HG02870 (cell line): ENCODE measurements at regions not wholly inside any gene's neighbourhood (a gene's known extent, or its start where the extent isn't known, plus 50 kb on each side); places are given as distances from the start of the nearest gene placed in this dataset.
"Not testable (repeated sequence)": the region's sequence is repeated elsewhere in the genome, so short reads cannot be mapped to it uniquely, and the experiment has no call there.

ENCODE experiments used
- ATAC-seq: cut with Tn5 transposase; IDR thresholded peaks from one replicate; pipeline ENCODE4 v1.9.1; 2021; ENCODE audit warnings: mild to moderate bottlenecking, moderate library complexity; ENCODE audit not compliant: unreplicated experiment

DNA sequence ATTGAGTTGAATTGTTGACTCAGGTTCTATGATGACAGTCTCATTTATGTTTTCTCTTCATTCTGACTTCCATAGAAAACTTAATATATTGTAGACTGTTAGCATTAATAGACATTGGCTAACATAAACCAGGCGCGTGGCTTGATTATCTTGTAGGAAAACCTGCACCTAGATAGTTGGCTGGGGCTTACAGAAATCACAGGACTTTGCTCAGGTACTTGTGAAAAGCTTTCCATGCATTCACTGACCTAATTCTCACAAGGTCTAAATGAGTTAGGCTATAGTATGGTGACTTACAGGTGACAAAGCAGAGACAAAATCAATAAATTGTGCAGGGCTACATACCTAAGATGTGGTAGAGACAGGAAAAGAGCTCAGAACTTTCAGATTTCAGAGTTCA is 212.8 kb downstream of the GPAT3 start:
- no peak for ATAC-seq

DNA sequence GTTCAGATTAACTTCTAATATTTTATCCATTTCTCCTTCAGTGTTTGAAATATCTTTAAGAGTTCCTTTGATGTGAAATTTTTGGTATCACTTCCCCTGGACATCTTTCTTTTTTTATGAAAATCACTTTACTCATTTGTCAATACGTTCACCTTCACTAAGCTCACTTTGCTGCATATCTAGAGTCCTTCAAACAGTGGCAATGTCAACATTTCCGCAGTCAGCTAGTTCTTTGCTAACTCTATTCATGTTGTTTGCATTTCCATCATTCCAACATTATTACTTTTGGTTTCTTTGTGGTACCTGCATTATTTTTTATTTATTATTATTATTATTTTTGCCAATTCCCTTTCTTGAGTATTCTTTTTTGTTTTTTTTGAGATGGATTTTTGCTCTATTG is 203.0 kb downstream of the GPAT3 start:
- no peak for ATAC-seq

DNA sequence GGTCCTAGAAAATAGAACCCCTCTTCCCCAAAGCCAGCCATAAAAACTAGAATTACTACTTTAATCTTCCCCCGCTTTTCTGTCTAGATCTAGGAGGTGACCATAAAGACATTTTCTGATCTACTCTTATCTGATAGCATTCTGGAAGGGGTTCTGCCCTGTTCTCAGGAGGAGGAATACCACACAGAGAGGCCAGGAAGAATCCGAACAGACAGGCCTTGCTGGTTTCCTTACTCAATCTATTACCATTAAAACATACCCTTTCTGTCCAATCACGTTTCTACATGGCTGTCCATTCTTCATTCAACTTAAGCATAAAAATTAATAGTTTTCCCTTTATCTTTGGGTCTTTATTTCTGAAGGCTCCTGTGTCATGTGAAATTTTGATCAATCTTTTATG is 198.7 kb downstream of the GPAT3 start:
- no peak for ATAC-seq

DNA sequence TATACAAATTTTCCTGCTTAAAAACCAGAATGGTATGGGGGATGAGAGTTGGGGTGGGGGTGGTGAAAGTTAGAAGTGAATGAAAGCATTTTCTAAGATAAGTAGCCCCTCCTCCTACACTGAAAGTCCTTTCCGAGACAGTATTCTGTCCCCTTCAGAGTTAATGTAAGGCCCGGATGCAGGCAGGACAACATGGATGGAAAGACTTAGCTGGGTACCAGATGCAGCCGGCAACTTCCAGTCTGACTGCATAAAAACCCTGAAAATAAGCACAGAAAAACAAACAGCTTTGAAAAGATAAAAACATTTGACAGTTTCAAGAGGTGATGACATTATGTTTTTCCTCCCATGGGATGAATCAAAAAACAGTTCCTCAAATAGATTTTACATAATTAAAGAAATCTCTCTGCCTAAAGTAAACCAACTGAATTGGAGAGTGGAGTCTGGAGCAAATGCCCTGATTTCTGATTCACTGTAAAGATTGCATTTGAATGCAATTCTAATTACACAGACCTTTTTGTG is 196.3 kb downstream of the GPAT3 start:
- no peak for ATAC-seq

DNA sequence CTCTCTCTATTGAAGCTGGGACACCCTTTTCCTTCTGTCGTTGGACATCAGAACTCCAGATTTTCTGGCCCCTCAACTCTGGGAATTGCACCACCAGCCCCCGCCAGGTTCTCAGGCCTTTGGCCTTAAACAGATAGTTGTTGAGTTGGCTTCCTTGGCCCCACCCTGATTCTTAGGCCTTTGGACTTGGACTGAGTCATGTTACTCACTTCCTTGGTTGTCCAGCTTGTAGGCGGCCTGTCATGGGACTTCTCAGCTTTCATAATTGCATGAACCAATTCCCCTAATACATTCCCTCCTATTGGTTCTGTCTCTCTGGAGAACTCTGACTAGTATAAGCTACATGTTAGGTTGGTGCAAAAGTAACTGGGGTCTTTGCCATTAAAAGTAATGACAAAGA is 195.7 kb downstream of the GPAT3 start:
- no peak for ATAC-seq

DNA sequence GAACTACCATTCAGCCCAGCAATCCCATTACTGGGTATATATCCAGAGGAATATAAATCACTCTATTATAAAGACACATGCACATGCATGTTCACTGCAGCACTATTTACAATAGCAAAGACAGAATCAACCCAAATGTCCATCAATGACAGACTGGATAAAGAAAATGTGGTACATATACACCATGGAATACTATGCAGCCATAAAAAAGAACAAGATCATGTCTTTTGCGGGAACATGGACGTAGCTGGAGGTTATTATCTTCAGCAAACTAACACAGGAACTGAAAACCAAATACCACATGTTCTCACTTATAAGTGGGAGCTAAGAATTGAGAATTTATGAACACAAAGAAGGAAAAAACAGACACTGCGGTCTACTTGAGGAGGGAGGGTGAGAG is 195.1 kb downstream of the GPAT3 start:
- ATAC-seq = not testable (repeated sequence)

DNA sequence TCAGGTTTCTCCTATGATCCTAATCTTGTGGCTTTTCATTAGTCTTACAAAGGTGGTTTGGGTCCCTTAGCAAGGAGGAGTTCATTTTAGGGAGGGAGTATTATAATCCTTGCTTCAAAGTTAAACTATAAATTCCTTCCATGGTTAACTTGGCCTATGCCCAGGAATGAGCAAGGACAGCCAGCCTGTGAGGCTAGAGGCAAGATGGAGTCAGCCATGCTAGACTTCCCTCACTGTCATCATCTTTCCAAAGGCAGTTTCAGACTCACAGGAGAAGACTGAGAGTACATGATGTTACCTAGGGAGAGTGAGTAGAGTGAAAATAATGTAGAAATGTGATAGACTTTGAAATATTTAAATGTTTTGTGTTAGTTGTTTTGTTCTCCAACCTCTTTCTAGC is 192.3 kb downstream of the GPAT3 start:
- no peak for ATAC-seq

DNA sequence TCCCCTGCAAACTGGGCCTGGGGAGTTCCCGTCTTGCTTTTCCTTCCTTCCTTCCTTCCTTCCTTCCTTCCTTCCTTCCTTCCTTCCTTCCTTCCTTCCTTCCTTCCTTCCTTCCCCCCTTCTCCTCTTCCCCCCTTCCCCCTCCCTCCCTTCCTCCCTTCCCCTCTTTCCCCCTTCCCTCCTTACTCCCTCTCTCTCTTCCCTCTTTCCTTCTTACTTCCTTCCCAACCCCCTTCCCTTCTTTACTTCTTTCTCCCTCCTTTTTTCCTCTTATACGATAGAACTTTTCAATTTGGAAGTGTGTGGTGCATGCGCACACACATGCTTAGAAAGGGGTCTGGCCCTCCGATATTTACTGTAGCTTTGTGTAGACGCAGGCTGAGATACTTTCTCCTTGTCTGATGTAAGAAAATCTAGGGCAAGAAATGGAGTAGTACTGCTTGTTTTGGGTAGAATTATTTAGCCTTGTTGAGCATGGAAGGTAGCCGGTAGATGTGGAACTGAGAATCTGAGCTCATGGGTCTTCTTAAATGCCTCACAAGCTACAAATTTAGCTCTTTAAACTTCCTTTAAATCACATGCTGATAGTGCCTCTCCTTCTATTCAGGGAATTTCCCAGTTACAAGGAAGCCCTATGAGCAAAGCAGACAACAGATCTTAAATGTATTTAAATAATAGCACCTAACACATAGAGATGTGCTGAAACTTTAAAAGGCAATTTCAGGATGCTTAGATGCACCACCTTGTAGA is 189.6 kb downstream of the GPAT3 start:
- ATAC-seq = no peak

DNA sequence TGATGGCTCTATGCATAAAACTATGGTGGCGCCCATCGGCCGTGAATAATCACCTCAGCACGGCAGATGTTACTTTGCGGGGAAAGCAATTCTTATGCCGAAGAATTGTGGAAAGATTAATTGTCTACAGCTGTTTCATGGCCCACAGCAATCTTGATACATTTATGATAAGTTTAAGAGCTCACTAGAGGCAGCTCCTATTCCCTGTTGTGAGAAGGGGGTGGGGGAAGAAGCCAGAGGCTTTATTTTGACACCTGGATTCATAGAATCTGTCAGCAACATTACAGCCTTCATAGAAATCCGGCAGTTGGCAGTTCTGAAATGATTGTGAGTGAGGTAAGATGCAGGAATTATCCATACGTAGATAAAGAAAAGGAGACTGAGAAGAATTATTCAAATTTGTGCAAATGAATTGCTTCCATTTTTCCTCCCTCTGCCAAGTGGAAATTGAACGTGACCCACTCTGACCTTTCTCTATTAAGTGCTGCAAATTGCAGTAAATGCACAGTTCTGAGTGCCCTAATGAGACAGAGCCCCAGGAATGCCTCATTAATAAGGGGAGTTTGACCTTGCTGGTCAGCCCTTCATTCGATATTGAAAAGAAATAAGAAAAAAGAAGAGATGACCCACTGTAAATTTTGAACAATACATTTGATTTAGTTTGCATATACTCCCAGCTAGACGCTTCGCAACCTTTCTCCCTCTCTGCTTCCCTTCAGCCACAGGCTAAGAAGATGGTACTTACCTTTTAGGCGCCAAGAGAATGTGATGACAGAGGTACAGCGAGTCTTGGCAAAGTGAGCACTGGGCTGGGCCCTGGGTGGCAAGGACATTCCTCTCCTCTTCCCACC is 188.8 kb downstream of the GPAT3 start:
- ATAC-seq = no peak

DNA sequence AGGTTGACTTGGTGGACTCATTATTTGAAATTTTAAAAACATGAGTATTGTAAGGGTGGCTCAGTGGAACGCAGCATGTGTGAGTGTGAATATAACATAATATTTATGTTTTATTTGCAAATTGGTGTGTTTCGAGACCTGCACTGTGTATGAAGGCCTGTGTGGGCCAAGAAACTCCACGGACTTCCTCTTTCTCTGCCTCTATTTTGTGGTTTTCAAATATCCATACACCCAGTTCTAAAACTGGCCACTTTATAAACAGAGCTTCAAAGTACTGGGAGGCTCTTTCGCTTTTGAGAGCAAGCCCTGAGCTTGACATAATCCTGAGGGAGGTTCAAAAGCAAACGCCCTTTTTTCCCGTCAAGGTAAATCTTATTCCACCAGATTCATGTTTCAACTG is 187.7 kb downstream of the GPAT3 start:
- no peak for ATAC-seq

DNA sequence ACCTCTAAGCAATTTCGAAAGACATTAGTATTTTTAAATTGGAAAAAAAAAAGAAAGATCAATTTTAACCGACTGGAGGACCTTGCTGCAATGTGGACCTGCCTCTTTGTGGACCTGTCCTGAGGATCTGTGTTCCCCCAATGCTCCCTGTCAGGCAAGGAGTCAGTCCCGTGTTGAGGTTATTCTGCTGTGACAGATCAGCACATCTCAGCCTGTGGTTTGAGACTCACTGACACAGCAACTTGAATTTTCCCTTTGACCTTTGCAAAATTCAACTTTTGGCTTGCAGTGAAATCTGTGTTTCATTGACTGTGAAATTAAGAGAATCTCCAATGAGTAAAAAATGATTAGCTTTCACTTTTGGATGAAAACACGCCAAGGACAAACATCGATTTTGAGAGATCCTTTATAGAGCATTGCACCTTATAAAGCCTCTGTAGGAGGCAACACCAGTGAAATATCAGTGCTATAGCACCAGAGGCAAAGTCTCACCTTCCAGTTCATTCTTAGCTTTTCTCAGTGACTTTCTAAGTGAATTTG is 186.9 kb downstream of the GPAT3 start:
- ATAC-seq = no peak

DNA sequence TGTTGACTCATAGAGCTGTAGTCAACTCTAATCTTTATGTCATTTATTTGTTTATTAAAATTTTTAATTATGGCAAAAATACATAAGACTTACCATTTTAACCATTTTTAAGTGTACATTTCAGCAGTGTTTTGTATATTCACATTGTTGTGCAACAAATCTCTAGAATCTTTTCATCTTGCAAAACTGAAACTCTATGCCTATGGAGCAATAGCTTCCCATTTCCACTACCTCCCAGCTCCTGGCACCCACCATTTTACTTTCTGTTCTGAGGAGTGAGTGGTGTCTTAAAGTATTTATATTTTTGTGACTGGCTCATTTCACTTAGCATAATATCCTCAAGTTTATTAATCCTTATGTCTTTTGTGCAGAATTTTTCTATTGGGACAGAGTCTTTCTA is 181.0 kb downstream of the GPAT3 start:
- no peak for ATAC-seq

DNA sequence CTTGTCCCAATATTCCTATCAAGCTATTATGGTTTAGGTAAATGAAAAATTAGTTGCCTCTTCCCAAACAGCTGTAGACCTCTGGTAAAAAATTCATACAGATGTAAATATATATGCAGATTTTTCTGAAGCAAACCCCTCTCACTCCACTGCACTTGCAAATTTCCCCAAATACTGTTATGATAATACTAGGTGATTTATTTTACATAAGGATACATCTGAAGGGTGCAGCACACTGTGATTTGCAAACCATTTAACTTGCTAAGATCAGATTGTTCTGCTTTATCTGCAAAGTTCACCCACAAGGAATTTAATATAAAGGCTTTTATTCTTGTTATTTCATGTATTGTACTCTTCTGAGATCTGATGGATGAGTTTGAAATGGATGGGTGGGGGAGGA is 177.0 kb downstream of the GPAT3 start:
- ATAC-seq = no peak

DNA sequence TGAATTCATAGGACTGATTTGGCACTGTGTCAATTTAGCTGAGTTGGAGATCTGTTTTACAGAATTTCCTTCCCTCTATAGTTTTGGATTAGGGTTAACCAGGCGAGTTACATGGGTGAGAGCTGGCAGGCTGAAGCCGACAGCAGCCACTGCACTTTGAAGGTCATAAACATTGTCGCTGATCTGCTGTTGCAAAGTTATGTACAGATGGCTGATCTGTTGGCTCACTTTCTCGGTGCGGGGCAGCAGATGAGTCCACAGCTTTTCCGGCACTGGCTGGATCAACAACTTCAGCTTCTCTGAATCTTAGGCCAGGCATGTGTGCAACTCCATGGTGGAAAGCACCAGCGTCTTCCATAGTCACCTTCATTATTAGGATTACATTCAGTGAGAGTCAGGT is 173.7 kb downstream of the GPAT3 start:
- no peak for ATAC-seq

DNA sequence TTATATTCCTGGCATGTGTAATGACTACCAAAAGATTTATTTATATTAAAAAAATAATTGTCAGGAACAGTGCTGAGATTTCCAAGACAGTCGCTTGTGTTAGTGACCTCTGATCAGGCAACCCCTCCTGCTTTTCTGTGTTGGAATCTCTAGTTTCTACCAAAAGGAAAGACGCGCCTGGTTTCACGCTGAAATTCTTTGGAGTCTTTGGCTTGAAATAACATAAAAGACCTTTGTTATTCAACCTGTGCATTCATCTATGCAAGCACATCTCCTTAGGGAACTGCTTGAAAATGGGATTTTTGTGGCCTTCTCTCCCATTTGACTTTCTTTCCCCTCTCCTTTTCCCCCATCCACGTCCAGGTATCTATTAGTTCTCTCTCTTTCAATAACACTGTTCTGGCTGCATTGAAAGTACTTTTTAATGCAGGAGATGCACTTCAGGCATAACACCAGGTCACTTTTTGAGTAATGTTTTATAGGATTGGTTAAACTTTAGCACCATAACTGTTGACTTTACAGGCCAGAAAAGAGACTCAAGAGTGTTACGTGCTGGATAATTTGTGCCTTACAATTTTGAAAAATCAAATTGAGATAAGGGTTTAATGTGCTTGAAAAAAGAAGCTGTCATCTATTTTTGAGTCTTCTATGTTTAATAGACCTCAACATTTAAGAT is 172.7 kb downstream of the GPAT3 start:
- no peak for ATAC-seq

DNA sequence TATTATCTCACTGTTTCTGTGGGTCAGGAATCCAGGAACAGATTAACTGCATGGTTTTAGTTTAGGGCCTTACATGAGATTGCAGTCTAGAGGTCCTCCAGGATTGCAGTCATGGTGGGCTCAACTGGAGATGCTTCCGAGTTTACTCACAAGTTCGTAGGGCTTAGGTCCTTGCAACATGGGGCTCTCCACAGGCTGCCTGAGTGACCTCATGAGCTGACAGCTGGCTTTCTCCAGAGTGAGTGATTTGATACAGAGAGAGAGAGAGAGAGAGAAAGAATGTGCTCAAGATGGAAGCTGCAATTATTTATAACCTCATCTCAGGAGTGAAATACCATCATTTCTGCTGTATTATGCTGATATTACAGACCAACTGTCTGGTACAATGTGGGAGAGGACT is 168.9 kb downstream of the GPAT3 start:
- no peak for ATAC-seq

DNA sequence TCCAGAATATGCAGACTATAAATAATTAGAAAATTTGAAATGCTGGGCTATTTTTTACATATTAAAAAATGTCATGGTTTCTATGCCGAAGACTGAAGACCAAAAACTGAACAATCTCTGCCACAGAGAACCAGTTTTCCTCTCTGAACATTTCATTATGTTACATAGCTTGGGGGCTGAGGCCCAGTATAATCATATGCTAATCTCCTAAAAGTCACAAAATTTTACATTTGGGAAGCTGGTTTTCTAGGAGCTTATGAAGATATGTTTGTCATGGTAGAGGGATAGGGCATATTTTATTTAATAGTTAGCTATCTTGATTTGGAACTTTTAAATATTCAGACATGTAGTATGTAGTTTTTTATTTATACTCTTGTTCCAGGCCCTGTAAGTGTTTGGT is 167.8 kb downstream of the GPAT3 start:
- no peak for ATAC-seq

DNA sequence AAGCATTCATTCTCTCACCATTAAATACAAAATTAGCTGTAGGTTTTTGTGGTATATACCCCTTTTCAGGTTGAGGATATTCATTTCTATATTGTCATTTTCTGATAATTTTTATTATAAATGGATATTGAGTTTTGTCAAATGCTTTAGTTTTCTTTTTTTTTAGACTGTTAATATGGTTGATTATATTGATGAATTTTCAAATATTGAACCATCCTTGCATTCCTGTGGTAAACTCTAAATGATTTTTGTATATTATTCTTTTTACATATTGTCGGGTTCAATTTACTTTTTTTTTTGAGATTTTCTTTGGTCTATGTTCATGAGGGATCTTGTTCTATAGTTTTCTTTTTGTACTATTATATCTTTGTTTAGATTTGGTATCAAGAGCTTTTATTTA is 165.1 kb downstream of the GPAT3 start:
- no peak for ATAC-seq

DNA sequence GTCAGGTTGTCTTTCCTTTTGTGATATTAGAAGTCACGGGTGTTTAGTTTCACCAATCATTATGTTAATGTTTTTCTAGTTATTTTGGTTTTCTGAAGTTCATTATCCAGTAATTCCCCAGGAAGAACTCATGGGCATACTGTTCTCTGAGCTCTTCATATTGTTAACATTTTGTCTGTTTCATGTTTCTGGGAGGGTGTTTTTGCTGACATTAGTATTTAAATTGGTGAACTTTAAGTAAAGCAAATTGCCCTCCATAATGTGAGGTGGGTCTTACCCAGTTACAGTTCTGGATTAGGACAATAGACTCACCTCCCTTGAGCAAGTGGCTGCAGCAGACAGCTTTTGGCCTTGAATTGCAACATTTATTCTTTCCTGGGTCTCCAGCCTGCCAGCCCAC is 163.4 kb downstream of the GPAT3 start:
- no peak for ATAC-seq

DNA sequence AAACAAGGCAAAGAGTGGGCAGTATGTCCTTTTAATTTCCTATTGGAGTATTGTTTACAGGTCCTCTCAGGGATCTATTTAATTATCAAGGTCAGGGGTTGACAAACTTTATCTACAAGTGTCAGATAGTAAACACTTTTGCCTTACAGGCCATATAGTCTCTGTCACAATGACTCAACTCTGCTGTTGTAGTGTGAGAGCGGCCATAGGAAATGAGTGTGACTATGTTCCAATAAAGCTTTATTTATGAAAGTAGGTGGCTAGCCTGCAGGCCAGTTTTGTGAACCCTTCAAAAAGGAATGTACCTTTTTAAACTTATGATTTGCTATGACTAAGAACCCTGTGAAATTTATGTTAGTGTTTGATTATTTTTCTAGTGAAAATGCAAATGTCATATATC is 156.1 kb downstream of the GPAT3 start:
- ATAC-seq = no peak

DNA sequence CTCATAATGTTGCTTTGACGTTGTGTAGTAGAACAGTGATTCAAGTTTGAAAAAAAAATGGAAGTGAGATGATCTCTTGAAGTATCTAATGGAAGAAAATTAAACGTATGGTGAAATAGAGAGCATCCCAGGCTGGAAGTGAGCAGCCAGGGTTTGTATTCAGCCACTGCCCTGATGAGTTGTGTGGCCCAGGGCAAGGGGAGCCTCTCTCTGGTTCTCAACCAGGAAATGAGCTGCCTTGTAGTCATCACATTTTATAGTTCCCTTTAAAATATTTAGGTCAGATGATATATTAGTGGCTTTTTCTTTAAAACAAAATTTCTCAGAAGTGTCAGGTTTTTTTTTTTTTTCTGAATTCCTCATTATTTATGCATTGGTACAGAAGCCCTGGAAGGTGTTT is 150.3 kb downstream of the GPAT3 start:
- ATAC-seq = no peak
